SK-N-SH treated with all-trans-retinoic acid at 6 μM for 48 hours (cell line): ENCODE measurements at regions not wholly inside any gene's neighbourhood (a gene's known extent, or its start where the extent isn't known, plus 50 kb on each side); places are given as distances from the start of the nearest gene placed in this dataset.

ENCODE experiments used
- ATAC-seq: fragments of 200-7000 bp; cut with Tn5 transposase; 3 replicates; pipeline ENCODE4 v1.9.1; 2020; ENCODE audit warnings: mild to moderate bottlenecking, moderate library complexity
- ARNTL ChIP-seq: fragments of 450-650 bp; formaldehyde crosslinking; IDR thresholded peaks from 2 replicates; pipeline ENCODE4 v1.5.0; 2020; ENCODE audit warnings: low read depth, mild to moderate bottlenecking, moderate library complexity, borderline replicate concordance
- BACH2 ChIP-seq: fragments of 250-450 bp; sonication (Bioruptor Pico); IDR thresholded peaks from 2 replicates; pipeline ENCODE4 v1.9.0; 2021; ENCODE audit warnings: mild to moderate bottlenecking, borderline replicate concordance
- CREB5 ChIP-seq: fragments of 250-450 bp; sonication (Bioruptor Pico); IDR thresholded peaks from 2 replicates; pipeline ENCODE4 v1.5.1; 2020; ENCODE audit warnings: low read depth, mild to moderate bottlenecking, moderate library complexity
- CSDC2 ChIP-seq: fragments of 250-450 bp; sonication (Bioruptor Pico); IDR thresholded peaks from 2 replicates; pipeline ENCODE4 v1.5.0; 2020; ENCODE audit warnings: mild to moderate bottlenecking, moderate library complexity
- CSRNP3 ChIP-seq: fragments of 250-450 bp; sonication (Bioruptor Pico); IDR thresholded peaks from 2 replicates; pipeline ENCODE4 v1.5.1; 2021; ENCODE audit warnings: mild to moderate bottlenecking, moderate library complexity
- GLIS3 ChIP-seq: fragments of 250-450 bp; sonication (Bioruptor Pico); IDR thresholded peaks from 2 replicates; pipeline ENCODE4 v1.5.0; 2020; ENCODE audit warnings: mild to moderate bottlenecking, moderate library complexity
- ISL1 ChIP-seq: fragments of 250-450 bp; sonication (Bioruptor Pico); IDR thresholded peaks from 2 replicates; pipeline ENCODE4 v2.1.2; 2022; ENCODE audit warnings: mild to moderate bottlenecking, moderate library complexity
- POU6F1 ChIP-seq: fragments of 250-450 bp; sonication (Bioruptor Pico); IDR thresholded peaks from 2 replicates; pipeline ENCODE4 v1.8.0; 2021; ENCODE audit warnings: low read depth, mild to moderate bottlenecking, moderate library complexity, borderline replicate concordance
- PPARA ChIP-seq: fragments of 250-450 bp; sonication (Bioruptor Pico); IDR thresholded peaks from 2 replicates; pipeline ENCODE4 v1.5.0; 2020; ENCODE audit warnings: mild to moderate bottlenecking, borderline replicate concordance
- RARB ChIP-seq: fragments of 250-450 bp; sonication (Bioruptor Pico); IDR thresholded peaks from 2 replicates; pipeline ENCODE4 v1.8.0; 2021; ENCODE audit warnings: mild to moderate bottlenecking, moderate library complexity
- TCF4 ChIP-seq: fragments of 250-450 bp; sonication (Bioruptor Pico); IDR thresholded peaks from 2 replicates; pipeline ENCODE4 v1.8.0; 2021; ENCODE audit warnings: mild to moderate bottlenecking, moderate library complexity, borderline replicate concordance
- TOX ChIP-seq: fragments of 250-450 bp; sonication (Bioruptor Pico); IDR thresholded peaks from 2 replicates; pipeline ENCODE4 v1.8.0; 2021; ENCODE audit warnings: mild to moderate bottlenecking, moderate library complexity, borderline replicate concordance
- TSHZ2 ChIP-seq: fragments of 250-450 bp; sonication (Bioruptor Pico); IDR thresholded peaks from 2 replicates; pipeline ENCODE4 v1.5.0; 2020; ENCODE audit warnings: mild to moderate bottlenecking, moderate library complexity
- ZFP3 ChIP-seq: fragments of 250-450 bp; sonication (Bioruptor Pico); IDR thresholded peaks from 2 replicates; pipeline ENCODE4 v1.5.0; 2020; ENCODE audit warnings: mild to moderate bottlenecking, moderate library complexity
- ZFP30 ChIP-seq: fragments of 450-650 bp; formaldehyde crosslinking; IDR thresholded peaks from 2 replicates; pipeline ENCODE4 v1.5.0; 2022; ENCODE audit warnings: mild to moderate bottlenecking, moderate library complexity
- ZNF565 ChIP-seq: fragments of 450-650 bp; formaldehyde crosslinking; conservative IDR thresholded peaks from 2 replicates; pipeline ENCODE4 v1.5.0; 2020; ENCODE audit warnings: low read depth, mild to moderate bottlenecking, moderate library complexity
- ZNF70 ChIP-seq: fragments of 450-650 bp; formaldehyde crosslinking; IDR thresholded peaks from 2 replicates; pipeline ENCODE4 v1.5.0; 2020; ENCODE audit warnings: mild to moderate bottlenecking, moderate library complexity
- ZNF8 ChIP-seq: fragments of 450-650 bp; formaldehyde crosslinking; IDR thresholded peaks from 2 replicates; pipeline ENCODE4 v1.5.0; 2020; ENCODE audit warnings: mild to moderate bottlenecking, moderate library complexity

- TF ChIP-seq TSHZ2 (no peak), ISL1 (CRISPR knock-in tag) (no peak), CREB5 (CRISPR knock-in tag) (no peak), ZNF565 (CRISPR knock-in tag) (no peak), TOX (CRISPR knock-in tag) (no peak), CSRNP3 (CRISPR knock-in tag) (no peak), ZNF70 (CRISPR knock-in tag) (no peak), TCF4 (CRISPR knock-in tag) (no peak), ZFP3 (CRISPR knock-in tag) (no peak)
- no peak for ATAC-seq
These were observed 173.8 kb downstream of the KCNJ2 start for GRCh38 chr17:70343114-70343513.

GRCh38 chr17:70344386-70345060 lies 175.2 kb downstream of the KCNJ2 start:
- TF ChIP-seq ZNF565 (CRISPR knock-in tag) = no peak
- 0 out of 2 replicates have a peak, but pooled peaks have one; percentile 43 for TF ChIP-seq CSDC2 (CRISPR knock-in tag)
- no peak for TF ChIP-seq ZNF8 (CRISPR knock-in tag)
- TF ChIP-seq ZNF70 (CRISPR knock-in tag) = no peak
- TF ChIP-seq RARB (CRISPR knock-in tag) = peak; percentile 62; the same call in 1 of the 2 replicates
- no peak for TF ChIP-seq ZFP30 (CRISPR knock-in tag)
- TF ChIP-seq ARNTL (CRISPR knock-in tag) = no peak
- no peak for TF ChIP-seq PPARA (CRISPR knock-in tag)
- peak; percentile 59; the same call in 1 of the 2 replicates for TF ChIP-seq TOX (CRISPR knock-in tag)
- TF ChIP-seq ISL1 (CRISPR knock-in tag) = peak; percentile 75

GRCh38 chr17:70345061-70345460 lies 175.7 kb downstream of the KCNJ2 start:
- TF ChIP-seq CSRNP3 (CRISPR knock-in tag) = no peak
- peak; percentile 55; the same call in 2 of the 3 replicates for ATAC-seq

More at GRCh38 chr17:70344386-70345060, 175.2 kb downstream of the KCNJ2 start:
- peak; percentile 75 for ATAC-seq

- ATAC-seq = no peak
- no peak for TF ChIP-seq ZFP3 (CRISPR knock-in tag)
- TF ChIP-seq ZNF70 (CRISPR knock-in tag) = no peak
- TF ChIP-seq ZFP30 (CRISPR knock-in tag) = no peak
- TF ChIP-seq CREB5 (CRISPR knock-in tag) = no peak
- TF ChIP-seq ZNF8 (CRISPR knock-in tag) = no peak
- no peak for TF ChIP-seq CSRNP3 (CRISPR knock-in tag)
- TF ChIP-seq CSDC2 (CRISPR knock-in tag) = no peak
- TF ChIP-seq POU6F1 (CRISPR knock-in tag) = no peak
- no peak for TF ChIP-seq TOX (CRISPR knock-in tag)
- no peak for TF ChIP-seq BACH2 (CRISPR knock-in tag)
- TF ChIP-seq TSHZ2 = no peak
- TF ChIP-seq GLIS3 (CRISPR knock-in tag) = no peak
These were observed 183.5 kb downstream of the KCNJ2 start for GRCh38 chr17:70352834-70353233.
